ENCODE measurements at regions not wholly inside any gene's neighbourhood (a gene's known extent, or its start where the extent isn't known, plus 50 kb on each side); places are given as distances from the start of the nearest gene placed in this dataset.

GRCh38 chr1:220990427-220991339 is 111.4 kb downstream of the HLX start:
- no peak for FAIRE-seq
- Histone ChIP-seq H3K4me3 (ENCODE audit: control insufficient read depth in 2 of 3, extremely low read depth in 1 of 3, insufficient read depth in 2 of 3, low read depth in 1 of 3, low read length in 3 of 3) (no peak overlapping the region), H3K4me1 (ENCODE audit: control insufficient read depth, extremely low read depth, insufficient read depth, low read length) (no peaks in the 10 kb centered on the region), H3K27me3 (ENCODE audit: control insufficient read depth, extremely low read depth, insufficient read depth, low read length) (no peaks in the 10 kb centered on the region), H3K36me3 (ENCODE audit: control insufficient read depth in 2 of 2, extremely low read depth in 1 of 2, insufficient read depth in 2 of 2, low read length in 2 of 2) (no peaks in the 10 kb centered on the region), H3K79me2 (ENCODE audit: control insufficient read depth, insufficient read depth, low read length) (no peaks in the 10 kb centered on the region), H3K9ac (ENCODE audit: control insufficient read depth, extremely low read depth, insufficient read depth, low read length) (no peak overlapping the region), H3K9me3 (ENCODE audit: control insufficient read depth, low read depth, low read length) (no peaks in the 10 kb centered on the region), H3K27ac (ENCODE audit: control insufficient read depth, insufficient read depth, low read length) (no peak overlapping the region), H3K9me1 (ENCODE audit: control insufficient read depth, extremely low read depth, insufficient read depth, low read length) (no peaks in the 10 kb centered on the region), H4K20me1 (ENCODE audit: control insufficient read depth, extremely low read depth, insufficient read depth, low read length) (no peaks in the 10 kb centered on the region), H3K4me2 (ENCODE audit: control insufficient read depth, extremely low read depth, insufficient read depth, low read depth, low read length) (no peak overlapping the region), H2AFZ (ENCODE audit: control insufficient read depth, low read length) (no peak overlapping the region)
- DNase-seq (ENCODE audit: low read depth, low spot score), result no peak
- no peak for TF ChIP-seq CTCF (optimal IDR thresholded peaks at IDR 0.05 in 1 of 3, IDR thresholded peaks at IDR 0.05 in 1 of 3, conservative IDR thresholded peaks at IDR 0.05 in 1 of 3; ENCODE audit: extremely low read depth in 1 of 3, insufficient read depth in 2 of 3, low read length in 3 of 3)
- no peak for TF ChIP-seq EZH2 (IDR thresholded peaks at IDR 0.05; ENCODE audit: low read length)
- dilution Hi-C loops (cut with MboI; ENCODE audit: extremely low pct_ligation_motif_present, low sequenced_read_pairs), result no loop called here

GRCh38 chr1:220991506-220991905 is 112.3 kb downstream of the HLX start:
- no peak overlapping the region for H3K27ac ChIP-seq (ENCODE audit: control insufficient read depth, insufficient read depth, low read length)

More at GRCh38 chr1:220991506-220991905, 112.3 kb downstream of the HLX start:
- Histone ChIP-seq H2AFZ (ENCODE audit: control insufficient read depth, low read length) (no peak overlapping the region), H3K27me3 (ENCODE audit: control insufficient read depth, extremely low read depth, insufficient read depth, low read length) (no peaks in the 10 kb centered on the region), H3K79me2 (ENCODE audit: control insufficient read depth, insufficient read depth, low read length) (no peaks in the 10 kb centered on the region), H3K36me3 (ENCODE audit: control insufficient read depth in 2 of 2, extremely low read depth in 1 of 2, insufficient read depth in 2 of 2, low read length in 2 of 2) (no peaks in the 10 kb centered on the region), H4K20me1 (ENCODE audit: control insufficient read depth, extremely low read depth, insufficient read depth, low read length) (no peaks in the 10 kb centered on the region), H3K4me3 (ENCODE audit: control insufficient read depth in 2 of 3, extremely low read depth in 1 of 3, insufficient read depth in 2 of 3, low read depth in 1 of 3, low read length in 3 of 3) (no peak overlapping the region), H3K9me1 (ENCODE audit: control insufficient read depth, extremely low read depth, insufficient read depth, low read length) (no peaks in the 10 kb centered on the region), H3K9me3 (ENCODE audit: control insufficient read depth, low read depth, low read length) (no peaks in the 10 kb centered on the region), H3K4me2 (ENCODE audit: control insufficient read depth, extremely low read depth, insufficient read depth, low read depth, low read length) (no peak overlapping the region), H3K4me1 (ENCODE audit: control insufficient read depth, extremely low read depth, insufficient read depth, low read length) (no peaks in the 10 kb centered on the region), H3K9ac (ENCODE audit: control insufficient read depth, extremely low read depth, insufficient read depth, low read length) (no peak overlapping the region)
- FAIRE-seq (no peak), DNase-seq (ENCODE audit: low read depth, low spot score) (no peak)
- TF ChIP-seq EZH2 (IDR thresholded peaks at IDR 0.05; ENCODE audit: low read length) (no peak), CTCF (optimal IDR thresholded peaks at IDR 0.05 in 1 of 3, IDR thresholded peaks at IDR 0.05 in 1 of 3, conservative IDR thresholded peaks at IDR 0.05 in 1 of 3; ENCODE audit: extremely low read depth in 1 of 3, insufficient read depth in 2 of 3, low read length in 3 of 3) (no peak)
- dilution Hi-C loops (cut with MboI; ENCODE audit: extremely low pct_ligation_motif_present, low sequenced_read_pairs), result no loop called here
